Inferior parietal cortex (tissue), 1 donor: ENCODE measurements at regions not wholly inside any gene's neighbourhood (a gene's known extent, or its start where the extent isn't known, plus 50 kb on each side); places are given as distances from the start of the nearest gene placed in this dataset.

ENCODE experiments used
- DNase-seq: peaks from one replicate; pipeline ENCODE4 v3.0.0-alpha.2; 2016; ENCODE audit errors: extremely low spot score

DNA sequence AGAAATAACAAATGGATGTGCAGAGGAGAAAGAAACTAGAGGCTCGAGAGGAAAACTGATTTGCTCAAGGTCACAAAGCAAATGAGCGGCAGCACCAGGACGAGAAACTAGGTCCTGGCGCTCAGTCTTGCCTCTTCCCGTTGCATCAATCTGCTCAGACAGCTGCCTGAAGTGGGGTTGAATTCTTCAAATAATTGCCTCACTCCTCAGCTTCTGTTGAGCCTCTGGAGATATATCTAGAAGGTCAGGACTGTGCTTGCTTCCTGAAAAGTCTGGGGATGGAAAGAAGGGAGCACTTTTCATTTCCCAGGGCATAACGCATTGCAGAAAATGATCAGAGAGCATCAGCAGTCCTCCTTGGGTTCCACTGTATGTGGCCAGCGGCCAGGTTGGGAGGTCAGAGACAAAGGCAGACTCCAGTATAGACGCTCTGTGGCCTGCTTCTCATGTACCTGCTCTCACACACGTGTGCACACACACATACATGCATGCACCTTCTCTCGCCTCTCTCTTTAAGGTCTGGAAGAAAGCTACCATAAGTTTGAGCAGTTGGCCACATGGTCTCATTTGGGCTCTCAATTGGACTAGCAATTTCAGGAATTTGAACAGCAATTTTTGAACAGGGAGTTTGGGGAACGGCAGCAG, 83.7 kb upstream of the DUSP5 start:
- DNase-seq, result no peak

GRCh38 chr10:110414548-110415309, 83.0 kb upstream of the DUSP5 start:
- DNase-seq, result no peak

- no peak for DNase-seq
Measured at GRCh38 chr10:110415809-110416208, 81.9 kb upstream of the DUSP5 start.

- no peak for DNase-seq
Measured at GRCh38 chr10:110416776-110417711, 80.7 kb upstream of the DUSP5 start.

DNA sequence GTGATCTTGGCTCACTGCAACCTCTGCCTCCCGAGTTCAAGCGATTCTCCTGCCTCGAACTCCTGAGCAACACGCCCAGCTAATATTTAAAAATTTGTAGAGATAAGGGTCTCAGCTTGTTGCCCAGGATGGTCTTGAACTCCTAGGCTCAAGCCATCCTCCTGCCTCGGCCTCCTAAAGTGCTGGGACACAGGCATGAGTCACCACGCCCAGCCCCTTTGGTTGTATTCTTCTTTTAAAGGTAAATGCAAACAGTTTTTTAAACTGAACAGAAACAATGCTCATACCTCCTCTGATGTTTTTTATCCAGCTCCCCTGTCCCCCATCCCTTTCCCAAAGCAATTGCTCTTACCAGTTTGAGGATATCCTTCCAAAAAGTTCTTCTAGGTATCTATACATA, 79.5 kb upstream of the DUSP5 start:
- DNase-seq, result no peak

- no peak for DNase-seq
Measured at GRCh38 chr10:110419265-110419664, 78.4 kb upstream of the DUSP5 start.

GRCh38 chr10:110420401-110421193, 77.1 kb upstream of the DUSP5 start:
- no peak for DNase-seq

DNA sequence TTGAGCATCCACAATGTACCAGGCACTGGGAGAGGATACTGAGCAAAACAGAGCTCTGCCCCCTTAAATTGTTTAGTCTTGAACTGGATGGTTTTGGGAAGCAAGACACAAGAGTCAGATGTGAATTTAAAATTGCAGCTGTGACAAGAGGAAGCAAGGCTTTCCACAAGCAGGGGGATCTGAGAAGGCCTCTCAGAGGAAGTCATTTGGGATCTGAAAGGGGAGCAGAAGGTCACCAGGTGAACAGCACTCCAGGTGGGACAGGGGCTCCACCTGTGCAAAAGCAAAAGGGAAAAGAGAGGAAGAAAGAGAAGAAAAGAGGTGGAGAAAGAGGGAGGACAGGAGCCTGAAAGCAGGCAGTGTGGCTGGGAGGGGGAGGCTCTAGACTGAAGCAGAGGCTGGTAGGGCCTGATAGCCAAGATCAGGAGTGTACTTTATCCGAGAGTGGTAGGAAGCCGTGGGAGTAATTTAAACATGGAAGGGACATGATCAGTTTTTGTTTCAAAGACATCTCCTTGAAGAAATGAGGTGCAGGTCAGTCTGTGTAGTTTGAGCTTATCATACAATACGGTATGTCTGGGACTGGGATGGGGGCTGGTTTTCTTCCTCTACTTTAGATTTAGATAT, 76.1 kb upstream of the DUSP5 start:
- DNase-seq, result no peak

DNA sequence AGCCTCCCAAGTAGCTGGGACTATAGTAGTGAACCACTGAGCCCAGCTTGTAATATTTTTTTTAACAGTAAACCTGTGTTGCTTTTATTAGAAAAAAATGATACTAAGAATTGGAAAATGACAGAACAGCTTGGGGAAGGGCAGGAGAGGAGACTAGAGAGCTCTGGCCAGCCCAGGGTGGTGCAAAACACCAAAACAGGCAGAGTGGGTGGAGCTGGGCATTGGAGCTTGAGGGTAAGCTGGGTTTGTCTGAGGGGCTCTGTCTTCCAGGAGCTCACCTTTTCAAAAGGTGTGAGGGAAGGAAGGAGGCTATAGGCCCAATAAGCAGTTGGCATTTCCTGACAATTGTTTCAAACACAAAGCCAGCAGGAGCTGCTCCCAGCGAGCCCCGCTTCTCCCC, 75.2 kb upstream of the DUSP5 start:
- DNase-seq, result no peak

DNA sequence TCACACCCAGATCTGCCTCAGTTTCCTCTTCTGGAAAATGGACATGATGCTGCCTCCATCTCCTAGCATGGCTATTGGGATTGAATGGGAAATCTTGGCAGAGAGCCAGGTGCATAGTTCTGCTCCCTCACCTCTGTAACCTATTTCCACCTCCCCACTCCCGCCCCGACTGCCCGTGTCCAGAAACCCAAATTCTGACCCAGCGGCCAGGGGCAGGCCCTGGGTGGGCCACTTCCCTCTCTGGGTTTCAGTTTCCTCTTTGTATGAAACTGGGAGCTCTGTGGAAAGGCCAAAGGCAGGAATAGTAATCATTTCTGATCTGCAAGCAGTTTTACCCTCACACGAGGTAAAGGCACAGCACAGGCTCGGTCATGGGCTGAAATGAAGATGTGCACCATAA, 74.1 kb upstream of the DUSP5 start:
- DNase-seq, result no peak

DNA sequence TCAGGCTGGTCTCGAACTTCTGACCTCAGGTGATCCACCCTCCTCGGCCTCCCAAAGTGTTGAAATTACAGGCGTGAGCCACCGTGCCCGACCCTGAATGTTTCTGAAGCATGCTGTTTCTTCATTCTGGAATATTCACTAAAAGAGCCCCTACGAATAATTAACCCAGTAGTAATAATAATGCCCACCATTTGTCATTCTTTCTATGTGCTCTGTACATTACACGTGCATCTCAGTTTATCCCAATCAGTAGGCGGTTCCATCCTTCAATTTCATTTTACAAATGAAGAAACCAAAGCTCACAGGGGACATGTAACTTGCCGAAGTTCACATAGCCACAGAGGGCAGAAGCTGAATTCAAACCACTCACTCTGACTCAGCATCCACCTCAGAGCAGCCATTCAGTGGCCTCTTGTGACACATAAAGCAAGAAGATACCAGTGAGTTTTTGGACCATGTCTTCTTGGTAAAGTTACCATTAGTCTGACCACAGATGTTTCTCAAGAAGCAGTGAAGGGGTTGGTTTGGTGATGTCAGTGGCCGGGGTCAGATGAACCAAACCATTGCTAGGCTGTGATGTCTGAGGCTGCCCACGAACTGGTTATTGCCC, 71.9 kb upstream of the DUSP5 start:
- no peak for DNase-seq

- DNase-seq, result no peak
Measured at GRCh38 chr10:110426294-110427181, 71.2 kb upstream of the DUSP5 start.

- no peak for DNase-seq
Measured at GRCh38 chr10:110429301-110429700, 68.4 kb upstream of the DUSP5 start.

DNA sequence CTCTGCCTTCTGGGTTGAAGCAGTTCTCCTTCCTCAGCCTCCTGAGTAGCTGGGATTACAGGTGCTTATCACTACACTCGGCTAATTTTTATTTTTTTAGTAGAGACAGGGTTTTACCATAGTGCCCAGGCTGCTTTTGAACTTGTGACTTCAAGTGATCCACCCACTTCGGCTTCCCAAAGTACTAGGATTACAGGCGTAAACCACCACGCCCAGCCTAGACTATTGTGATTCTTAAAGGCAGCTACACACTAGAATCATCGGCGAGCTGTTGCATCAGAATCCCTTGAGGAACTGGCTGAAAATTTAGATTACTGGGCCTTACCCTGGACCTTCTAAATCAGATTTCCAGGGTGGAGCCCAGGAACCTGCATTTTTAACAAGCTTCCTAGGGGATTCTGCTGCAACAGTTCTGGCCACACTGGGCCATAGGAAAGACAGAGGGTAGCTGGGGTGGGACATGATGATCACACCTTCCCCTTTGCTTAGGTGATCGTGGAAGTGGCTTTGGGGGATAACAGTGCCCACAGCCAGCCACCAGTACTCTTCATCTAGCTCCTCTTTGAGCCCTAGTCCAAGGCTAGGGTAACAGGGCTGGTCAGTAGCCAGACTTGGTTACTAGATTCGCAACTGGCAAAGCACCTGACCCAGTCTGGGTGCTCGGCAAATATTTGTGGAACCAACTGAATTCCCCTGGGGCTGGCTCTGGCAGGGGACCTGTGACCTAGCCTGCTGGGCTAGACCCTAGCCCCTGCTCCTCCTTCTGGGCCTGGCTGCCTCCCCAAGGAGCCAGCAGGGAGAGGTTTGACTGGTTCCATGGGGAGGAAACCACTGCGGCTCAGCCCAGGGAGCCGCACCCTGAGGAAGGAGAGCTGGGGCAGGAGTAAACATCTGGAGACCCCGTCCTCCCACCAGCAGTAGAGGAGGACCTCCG, 67.1 kb upstream of the DUSP5 start:
- DNase-seq, result no peak

GRCh38 chr10:110431659-110432058, 66.0 kb upstream of the DUSP5 start:
- no peak for DNase-seq

DNA sequence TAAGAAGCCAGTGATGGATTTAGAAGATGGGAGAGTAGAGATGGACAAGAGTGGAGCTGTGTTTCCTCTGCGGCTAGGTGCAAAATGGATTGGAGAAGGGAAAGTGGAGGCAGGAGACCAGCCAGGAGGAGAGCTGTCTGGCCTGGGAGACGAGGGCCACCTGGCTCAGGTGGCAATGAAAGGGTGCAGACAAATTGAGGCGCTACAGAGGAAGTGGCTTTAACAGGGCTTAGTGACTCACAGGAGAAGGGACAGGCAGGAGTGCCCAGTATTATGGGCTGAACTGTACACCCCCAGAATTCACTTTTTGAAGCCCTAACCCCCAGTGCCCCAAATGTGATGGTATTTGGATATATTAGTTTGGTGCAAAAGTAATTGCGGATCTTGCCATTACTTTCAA, 65.6 kb upstream of the DUSP5 start:
- DNase-seq, result no peak

GRCh38 chr10:110432814-110433565, 64.7 kb upstream of the DUSP5 start:
- DNase-seq, result no peak

GRCh38 chr10:110433740-110434139, 64.0 kb upstream of the DUSP5 start:
- DNase-seq, result no peak
